Skeletal muscle tissue (tissue), 3 donors: ENCODE measurements at regions not wholly inside any gene's neighbourhood (a gene's known extent, or its start where the extent isn't known, plus 50 kb on each side); places are given as distances from the start of the nearest gene placed in this dataset.

Source experiments
- H3K27ac ChIP-seq: one replicate; pipeline ENCODE4 v1.7.0; 2013; ENCODE audit warnings: mild to moderate bottlenecking, low read depth, low read length, inconsistent platforms
- H3K27me3 ChIP-seq, 3 donors: one replicate each; pipeline ENCODE4 v1.7.0; 2013; ENCODE audit warnings: low read length in 3 of 3; ENCODE audit not compliant: control insufficient read depth in 3 of 3, insufficient read depth in 3 of 3
- H3K36me3 ChIP-seq, 3 donors: one replicate each; pipeline ENCODE4 v1.7.0; 2013; ENCODE audit warnings: low read length in 3 of 3; ENCODE audit not compliant: control insufficient read depth in 3 of 3, insufficient read depth in 3 of 3
- H3K4me1 ChIP-seq, 3 donors: one replicate each; pipeline ENCODE4 v1.7.0; 2013; ENCODE audit warnings: low read length in 3 of 3, mild to moderate bottlenecking in 3 of 3; ENCODE audit not compliant: control insufficient read depth in 3 of 3, insufficient read depth in 3 of 3
- H3K4me3 ChIP-seq, 3 donors: one replicate each; pipeline ENCODE4 v1.7.0; 2013; ENCODE audit warnings: low read length in 3 of 3
- H3K9ac ChIP-seq, 3 donors: one replicate each; pipeline ENCODE4 v1.7.0; 2013; ENCODE audit warnings: low read length in 3 of 3, mild to moderate bottlenecking in 3 of 3, moderate library complexity in 2 of 3, low read depth in 1 of 3
- H3K9me3 ChIP-seq, 3 donors: one replicate each; pipeline ENCODE4 v1.7.0; 2013; ENCODE audit warnings: low read length in 3 of 3; ENCODE audit not compliant: control insufficient read depth in 3 of 3
- donor health status: Osteomylitis.

- H3K4me3 ChIP-seq = no peak overlapping the region
- H3K9me3 ChIP-seq = peaks cover 0 to 6% (median 0%) of the 10 kb centered on the region in 3 donors
- no peak overlapping the region for H3K9ac ChIP-seq
- H3K4me1 ChIP-seq = no peaks in the 10 kb centered on the region
- H3K27me3 ChIP-seq = no peaks in the 10 kb centered on the region
- no peaks in the 10 kb centered on the region for H3K36me3 ChIP-seq
- H3K27ac ChIP-seq = no peak overlapping the region
These were observed 82.7 kb upstream of the TMLHE start for GRCh38 chrX:155695419-155695818.

- Histone ChIP-seq H3K36me3 (no peaks in the 10 kb centered on the region), H3K4me1 (no peaks in the 10 kb centered on the region), H3K27ac (no peak overlapping the region), H3K9ac (no peak overlapping the region), H3K9me3 (peaks cover 0 to 6% (median 0%) of the 10 kb centered on the region in 3 donors), H3K27me3 (no peaks in the 10 kb centered on the region), H3K4me3 (no peak overlapping the region)
These were observed 81.9 kb upstream of the TMLHE start for GRCh38 chrX:155694649-155695048.

DNA sequence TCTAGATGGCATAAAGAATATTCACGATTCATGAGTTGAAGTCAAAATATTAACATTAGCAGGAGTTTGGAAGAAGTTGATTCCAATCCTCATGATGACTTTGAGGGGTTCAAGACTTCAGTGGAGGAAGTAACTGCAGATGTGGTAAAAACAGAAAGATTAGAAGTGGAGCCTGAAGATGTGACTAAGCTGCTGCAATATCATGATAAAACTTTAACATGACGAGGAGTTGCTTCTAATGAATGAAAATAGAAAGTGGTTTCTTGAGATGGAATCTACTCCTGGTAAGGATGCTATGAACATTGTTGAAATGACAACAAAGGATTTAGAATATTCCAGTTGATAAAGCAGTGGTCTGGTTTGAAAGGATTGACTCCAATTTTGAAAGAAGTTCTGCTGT lies 70.1 kb upstream of the TMLHE start:
- H3K9me3 ChIP-seq = no peaks in the 10 kb centered on the region
- H3K4me1 ChIP-seq = no peaks in the 10 kb centered on the region
- no peaks in the 10 kb centered on the region for H3K36me3 ChIP-seq
- no peaks in the 10 kb centered on the region for H3K27me3 ChIP-seq
- H3K27ac ChIP-seq = no peak overlapping the region
- no peak overlapping the region for H3K9ac ChIP-seq
- no peak overlapping the region for H3K4me3 ChIP-seq

DNA sequence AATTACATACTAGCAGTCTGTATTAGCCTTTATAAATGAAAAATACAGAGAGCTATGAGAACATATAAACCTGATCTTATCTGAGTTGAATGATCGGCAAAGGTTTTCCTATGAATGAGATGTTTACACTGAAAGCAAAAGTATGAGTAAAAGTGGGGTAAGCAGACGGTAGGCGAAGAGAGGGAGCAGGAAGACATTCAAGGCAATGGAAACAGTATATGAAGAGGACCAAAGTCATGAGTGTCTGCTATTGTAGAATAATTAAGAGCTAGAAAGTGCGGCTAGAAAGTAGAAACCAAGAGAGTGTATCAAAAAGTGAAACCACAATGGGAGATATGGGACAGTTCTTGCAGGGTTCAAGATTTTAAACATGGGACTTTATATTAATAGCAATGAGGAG lies 67.0 kb upstream of the TMLHE start:
- Histone ChIP-seq H3K4me1 (no peaks in the 10 kb centered on the region), H3K9ac (no peak overlapping the region), H3K27ac (no peak overlapping the region), H3K9me3 (no peaks in the 10 kb centered on the region), H3K4me3 (no peak overlapping the region), H3K36me3 (no peaks in the 10 kb centered on the region), H3K27me3 (no peaks in the 10 kb centered on the region)

DNA sequence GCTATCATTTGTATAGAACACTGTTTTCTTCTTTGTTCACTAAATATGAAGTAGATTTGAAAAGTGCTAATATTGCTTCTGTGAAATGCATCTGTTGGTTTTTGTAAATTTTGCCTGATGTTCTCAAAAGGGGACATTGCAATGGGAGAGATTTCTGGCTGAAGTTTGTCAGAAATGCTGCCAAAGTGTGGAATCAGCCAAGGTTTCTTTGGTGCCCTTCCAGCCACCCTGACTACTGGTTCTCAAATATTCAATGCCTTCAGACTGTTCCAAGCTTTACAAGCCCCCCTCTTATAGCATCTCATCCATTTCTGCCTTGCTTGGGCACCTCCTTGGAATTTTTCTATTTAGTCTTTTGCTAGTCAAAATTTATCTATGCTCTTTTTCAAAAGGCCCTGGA lies 60.6 kb upstream of the TMLHE start:
- Histone ChIP-seq H3K4me1 (no peaks in the 10 kb centered on the region), H3K27me3 (no peaks in the 10 kb centered on the region), H3K27ac (no peak overlapping the region), H3K4me3 (no peak overlapping the region), H3K36me3 (no peaks in the 10 kb centered on the region), H3K9ac (no peak overlapping the region), H3K9me3 (no peaks in the 10 kb centered on the region)

- Histone ChIP-seq H3K4me3 (no peak overlapping the region), H3K9me3 (no peaks in the 10 kb centered on the region), H3K27ac (no peak overlapping the region), H3K27me3 (no peaks in the 10 kb centered on the region), H3K36me3 (no peaks in the 10 kb centered on the region), H3K4me1 (no peaks in the 10 kb centered on the region), H3K9ac (no peak overlapping the region)
These were observed 54.0 kb upstream of the TMLHE start for GRCh38 chrX:155666741-155667140.
